GM19351 (cell line): ENCODE measurements at regions not wholly inside any gene's neighbourhood (a gene's known extent, or its start where the extent isn't known, plus 50 kb on each side); places are given as distances from the start of the nearest gene placed in this dataset.

Experiments used
- ATAC-seq: cut with Tn5 transposase; IDR thresholded peaks from one replicate; pipeline ENCODE4 v1.9.1; 2021; ENCODE audit warnings: mild to moderate bottlenecking, moderate library complexity; ENCODE audit not compliant: unreplicated experiment

GRCh38 chr15:95588056-95588455, 742.4 kb upstream of the NR2F2 start:
- ATAC-seq, result no peak

- no peak for ATAC-seq
Measured at GRCh38 chr15:95590533-95591044, 739.9 kb upstream of the NR2F2 start.

- ATAC-seq, result no peak
Measured at GRCh38 chr15:95591270-95591669, 739.2 kb upstream of the NR2F2 start.

- ATAC-seq, result no peak
Measured at GRCh38 chr15:95591886-95592285, 738.6 kb upstream of the NR2F2 start.

- no peak for ATAC-seq
Measured at GRCh38 chr15:95594496-95594895, 736.0 kb upstream of the NR2F2 start.

GRCh38 chr15:95595759-95596158, 734.7 kb upstream of the NR2F2 start:
- no peak for ATAC-seq

- ATAC-seq, result no peak
Measured at GRCh38 chr15:95596496-95596895, 734.0 kb upstream of the NR2F2 start.

GRCh38 chr15:95598251-95598855, 732.1 kb upstream of the NR2F2 start:
- ATAC-seq, result no peak

- ATAC-seq, result no peak
Measured at GRCh38 chr15:95600367-95600766, 730.1 kb upstream of the NR2F2 start.

- ATAC-seq, result no peak
Measured at GRCh38 chr15:95600884-95601283, 729.6 kb upstream of the NR2F2 start.

GRCh38 chr15:95601525-95601924, 729.0 kb upstream of the NR2F2 start:
- ATAC-seq, result no peak

GRCh38 chr15:95603802-95604201, 726.7 kb upstream of the NR2F2 start:
- ATAC-seq, result no peak

- no peak for ATAC-seq
Measured at GRCh38 chr15:95604634-95605036, 725.9 kb upstream of the NR2F2 start.

- ATAC-seq, result no peak
Measured at GRCh38 chr15:95605098-95605497, 725.4 kb upstream of the NR2F2 start.

GRCh38 chr15:95606551-95606950, 723.9 kb upstream of the NR2F2 start:
- ATAC-seq, result no peak

GRCh38 chr15:95608371-95608770, 722.1 kb upstream of the NR2F2 start:
- ATAC-seq, result no peak

- ATAC-seq, result no peak
Measured at GRCh38 chr15:95609096-95609495, 721.4 kb upstream of the NR2F2 start.

- no peak for ATAC-seq
Measured at GRCh38 chr15:95610945-95611344, 719.6 kb upstream of the NR2F2 start.

- no peak for ATAC-seq
Measured at GRCh38 chr15:95615436-95615835, 715.1 kb upstream of the NR2F2 start.

GRCh38 chr15:95616306-95616705, 714.2 kb upstream of the NR2F2 start:
- no peak for ATAC-seq

- peak; percentile 47 for ATAC-seq
Measured at GRCh38 chr15:95620934-95621579, 709.4 kb upstream of the NR2F2 start.

- no peak for ATAC-seq
Measured at GRCh38 chr15:95622843-95623242, 707.7 kb upstream of the NR2F2 start.

GRCh38 chr15:95624100-95624499, 706.4 kb upstream of the NR2F2 start:
- no peak for ATAC-seq
